Fibroblast of lung (primary cell): ENCODE measurements at regions not wholly inside any gene's neighbourhood (a gene's known extent, or its start where the extent isn't known, plus 50 kb on each side); places are given as distances from the start of the nearest gene placed in this dataset.
A peak's percentile ranks its signal among the peaks of the same experiment; 100 is the strongest.

ENCODE experiments used
- DNase-seq, 2 donors: peaks; one replicate each; pipeline versions ENCODE4 v3.0.0 to v3.0.0-alpha.2; 2010; ENCODE audit warnings: low read depth in 2 of 2
- H2AFZ ChIP-seq: 2 replicates; pipeline ENCODE4 v1.5.1; 2012; ENCODE audit warnings: low read length, control low read depth, inconsistent platforms
- H3K27ac ChIP-seq: 2 replicates; pipeline ENCODE4 v1.5.1; 2011; ENCODE audit warnings: low read length, control low read depth; ENCODE audit not compliant: insufficient read depth
- H3K27me3 ChIP-seq: 2 replicates; pipeline ENCODE4 v1.5.1; 2011; ENCODE audit warnings: mild to moderate bottlenecking, low read length; ENCODE audit not compliant: control insufficient read depth, insufficient read depth
- H3K36me3 ChIP-seq: 2 replicates; pipeline ENCODE4 v1.5.1; 2011; ENCODE audit warnings: low read length; ENCODE audit not compliant: control insufficient read depth, insufficient read depth
- H3K4me1 ChIP-seq: 2 replicates; pipeline ENCODE4 v1.5.1; 2011; ENCODE audit warnings: low read length; ENCODE audit not compliant: control insufficient read depth, insufficient read depth; ENCODE audit errors: extremely low read depth
- H3K4me2 ChIP-seq: 2 replicates; pipeline ENCODE4 v1.5.1; 2011; ENCODE audit warnings: low read length, control low read depth; ENCODE audit not compliant: insufficient read depth; ENCODE audit errors: extremely low read depth
- H3K4me3 ChIP-seq, 4 experiments: fragments of 200-600 bp in 1 of 4; sonication (generic) in 1 of 4; replicated peaks in 1 of 4; 2 replicates each; pipeline ENCODE4 v1.5.1; 2011 to 2016; ENCODE audit warnings: low read length in 4 of 4, low read depth in 3 of 4, mild to moderate bottlenecking in 3 of 4, control low read depth in 2 of 4, inconsistent platforms in 1 of 4, mixed read lengths in 1 of 4; ENCODE audit not compliant: insufficient read depth in 1 of 4; ENCODE audit errors: control extremely low read depth in 1 of 4
- H3K79me2 ChIP-seq: 2 replicates; pipeline ENCODE4 v1.5.1; 2012; ENCODE audit warnings: mild to moderate bottlenecking, low read length, inconsistent platforms; ENCODE audit not compliant: control insufficient read depth, insufficient read depth
- H3K9ac ChIP-seq: 2 replicates; pipeline ENCODE4 v1.5.1; 2011; ENCODE audit warnings: mild to moderate bottlenecking, low read length, control low read depth; ENCODE audit not compliant: insufficient read depth
- H3K9me3 ChIP-seq: 2 replicates; pipeline ENCODE4 v1.5.1; 2012; ENCODE audit warnings: low read depth, low read length; ENCODE audit not compliant: control insufficient read depth, insufficient read depth
- H4K20me1 ChIP-seq: 2 replicates; pipeline ENCODE4 v1.5.1; 2011; ENCODE audit warnings: low read length; ENCODE audit not compliant: control insufficient read depth, insufficient read depth; ENCODE audit errors: extremely low read depth
- CTCF ChIP-seq, 2 donors: IDR thresholded peaks in 1 of 2; conservative IDR thresholded peaks in 1 of 2; 1 replicate in 1 of 2; 2 replicates in 1 of 2; pipeline ENCODE4 v1.5.1; 2011 to 2012; ENCODE audit warnings: low read length in 2 of 2, control low read depth in 1 of 2, inconsistent platforms in 1 of 2, low read depth in 1 of 2, mild to moderate bottlenecking in 1 of 2
- EZH2 ChIP-seq: IDR thresholded peaks from 2 replicates; pipeline ENCODE4 v1.5.1; 2012; ENCODE audit warnings: low read length, control low read depth, mild to moderate bottlenecking; ENCODE audit errors: missing control alignments

GRCh38 chr16:79998143-79998542 is 397.6 kb upstream of the MAF start:
- H3K4me3 ChIP-seq, result no peak overlapping the region
- H3K36me3 ChIP-seq, result no peaks in the 10 kb centered on the region
- no peak overlapping the region for H3K9ac ChIP-seq
- H3K27ac ChIP-seq, result no peak overlapping the region
- H3K79me2 ChIP-seq, result no peaks in the 10 kb centered on the region
- H3K9me3 ChIP-seq, result no peaks in the 10 kb centered on the region
- no peaks in the 10 kb centered on the region for H4K20me1 ChIP-seq
- no peak overlapping the region for H3K4me2 ChIP-seq
- no peak overlapping the region for H2AFZ ChIP-seq
- no peak for TF ChIP-seq EZH2
- no peak for TF ChIP-seq CTCF (conservative IDR thresholded peaks at IDR 0.05 in 1 of 2, IDR thresholded peaks at IDR 0.05 in 1 of 2; ENCODE audit: low read depth in 1 of 2, low read length in 2 of 2)
- H3K27me3 ChIP-seq, result no peaks in the 10 kb centered on the region
- H3K4me1 ChIP-seq, result no peaks in the 10 kb centered on the region
- DNase-seq, result no peak

GRCh38 chr16:79997257-79997656 is 396.7 kb upstream of the MAF start:
- H3K79me2 ChIP-seq, result no peaks in the 10 kb centered on the region
- H3K9me3 ChIP-seq, result no peaks in the 10 kb centered on the region
- no peaks in the 10 kb centered on the region for H4K20me1 ChIP-seq
- no peak overlapping the region for H3K27ac ChIP-seq
- H3K4me1 ChIP-seq, result no peaks in the 10 kb centered on the region
- peak; percentile 10 to 15 for DNase-seq
- no peak overlapping the region for H3K4me2 ChIP-seq
- H3K27me3 ChIP-seq, result no peaks in the 10 kb centered on the region
- H2AFZ ChIP-seq, result no peak overlapping the region
- H3K36me3 ChIP-seq, result no peaks in the 10 kb centered on the region
- H3K9ac ChIP-seq, result no peak overlapping the region
- H3K4me3 ChIP-seq, result no peak overlapping the region
- peak in 1 of 2 donors; percentile 35 for TF ChIP-seq CTCF (conservative IDR thresholded peaks at IDR 0.05 in 1 of 2, IDR thresholded peaks at IDR 0.05 in 1 of 2; ENCODE audit: low read depth in 1 of 2, low read length in 2 of 2)
- TF ChIP-seq EZH2, result no peak

DNA sequence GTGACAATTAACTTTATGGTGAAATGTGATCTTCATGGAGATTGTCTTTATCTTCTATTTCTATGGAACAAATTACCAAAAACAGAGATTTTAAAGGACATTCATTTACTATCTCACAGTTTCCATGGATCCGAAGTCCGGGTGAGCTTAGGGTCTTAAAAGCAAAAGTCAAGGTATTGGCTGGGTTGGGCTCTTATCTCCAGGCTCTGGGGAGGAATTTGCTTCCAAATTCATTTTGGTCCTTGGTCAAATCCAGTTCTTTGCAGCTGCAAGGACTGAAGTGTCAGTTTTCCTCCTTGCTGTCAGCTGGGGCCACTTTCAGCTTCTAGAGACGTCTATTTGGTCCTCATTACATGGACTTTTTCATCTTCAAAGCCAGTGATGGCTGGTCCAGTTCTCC is 395.8 kb upstream of the MAF start:
- no peaks in the 10 kb centered on the region for H3K9me3 ChIP-seq
- no peak for DNase-seq
- H3K4me2 ChIP-seq, result no peak overlapping the region
- no peaks in the 10 kb centered on the region for H3K27me3 ChIP-seq
- no peaks in the 10 kb centered on the region for H3K36me3 ChIP-seq
- no peak overlapping the region for H3K4me3 ChIP-seq
- no peaks in the 10 kb centered on the region for H3K4me1 ChIP-seq
- H3K27ac ChIP-seq, result no peak overlapping the region
- TF ChIP-seq EZH2 (no peak), CTCF (conservative IDR thresholded peaks at IDR 0.05 in 1 of 2, IDR thresholded peaks at IDR 0.05 in 1 of 2; ENCODE audit: low read depth in 1 of 2, low read length in 2 of 2) (no peak)
- H2AFZ ChIP-seq, result no peak overlapping the region
- H3K9ac ChIP-seq, result no peak overlapping the region
- H4K20me1 ChIP-seq, result no peaks in the 10 kb centered on the region
- no peaks in the 10 kb centered on the region for H3K79me2 ChIP-seq
